ENCODE measurements at regions not wholly inside any gene's neighbourhood (a gene's known extent, or its start where the extent isn't known, plus 50 kb on each side); places are given as distances from the start of the nearest gene placed in this dataset.

DNA sequence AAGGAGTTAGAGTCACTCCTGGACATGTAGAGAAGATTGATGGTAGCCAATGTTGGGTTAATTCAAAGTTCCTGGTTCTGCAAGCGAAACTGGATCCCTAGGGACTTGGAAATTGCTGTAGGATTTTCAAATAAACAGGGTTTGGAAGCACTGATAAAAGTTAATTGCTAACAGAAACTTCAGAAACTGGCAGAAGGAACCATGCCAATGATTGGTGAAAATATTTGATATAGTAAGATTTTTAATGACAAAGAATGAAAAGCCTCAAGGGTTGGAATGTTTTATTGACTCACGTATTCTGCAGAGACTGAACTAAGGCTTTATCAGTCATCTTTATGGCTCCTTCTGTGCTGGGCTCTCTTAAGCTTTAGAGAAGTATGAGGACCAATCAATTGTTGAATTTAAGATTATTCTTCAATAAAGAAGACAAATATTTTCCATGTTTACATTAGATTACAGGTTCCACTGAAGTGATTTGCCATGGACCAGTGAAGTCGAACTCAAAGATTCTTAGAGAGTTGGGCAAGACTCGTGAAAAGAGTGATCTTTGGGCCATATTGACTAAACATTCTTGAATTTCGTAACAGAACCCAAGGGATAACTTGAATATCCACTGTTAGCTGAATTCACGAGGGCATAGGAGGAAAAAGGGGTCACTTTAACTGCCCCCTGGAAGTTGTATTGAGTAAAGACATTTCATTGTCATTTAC, 371.4 kb downstream of the HDGFL1 start:
- DNase-seq (no peak), ATAC-seq (no peak)
- H3K4me1 ChIP-seq, result no peaks in the 10 kb centered on the region
- intact Hi-C loops (cut with DNase I), result no loop called here
- TF ChIP-seq, protein P1, sequence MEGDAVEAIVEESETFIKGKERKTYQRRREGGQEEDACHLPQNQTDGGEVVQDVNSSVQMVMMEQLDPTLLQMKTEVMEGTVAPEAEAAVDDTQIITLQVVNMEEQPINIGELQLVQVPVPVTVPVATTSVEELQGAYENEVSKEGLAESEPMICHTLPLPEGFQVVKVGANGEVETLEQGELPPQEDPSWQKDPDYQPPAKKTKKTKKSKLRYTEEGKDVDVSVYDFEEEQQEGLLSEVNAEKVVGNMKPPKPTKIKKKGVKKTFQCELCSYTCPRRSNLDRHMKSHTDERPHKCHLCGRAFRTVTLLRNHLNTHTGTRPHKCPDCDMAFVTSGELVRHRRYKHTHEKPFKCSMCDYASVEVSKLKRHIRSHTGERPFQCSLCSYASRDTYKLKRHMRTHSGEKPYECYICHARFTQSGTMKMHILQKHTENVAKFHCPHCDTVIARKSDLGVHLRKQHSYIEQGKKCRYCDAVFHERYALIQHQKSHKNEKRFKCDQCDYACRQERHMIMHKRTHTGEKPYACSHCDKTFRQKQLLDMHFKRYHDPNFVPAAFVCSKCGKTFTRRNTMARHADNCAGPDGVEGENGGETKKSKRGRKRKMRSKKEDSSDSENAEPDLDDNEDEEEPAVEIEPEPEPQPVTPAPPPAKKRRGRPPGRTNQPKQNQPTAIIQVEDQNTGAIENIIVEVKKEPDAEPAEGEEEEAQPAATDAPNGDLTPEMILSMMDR (IDR thresholded peaks at IDR 0.05), result no peak
- H3K27ac ChIP-seq, result no peak overlapping the region
- H3K9me3 ChIP-seq, result no peaks in the 10 kb centered on the region
- no peaks in the 10 kb centered on the region for H3K36me3 ChIP-seq
- no peak overlapping the region for H3K4me3 ChIP-seq
- no peaks in the 10 kb centered on the region for H3K27me3 ChIP-seq

DNA sequence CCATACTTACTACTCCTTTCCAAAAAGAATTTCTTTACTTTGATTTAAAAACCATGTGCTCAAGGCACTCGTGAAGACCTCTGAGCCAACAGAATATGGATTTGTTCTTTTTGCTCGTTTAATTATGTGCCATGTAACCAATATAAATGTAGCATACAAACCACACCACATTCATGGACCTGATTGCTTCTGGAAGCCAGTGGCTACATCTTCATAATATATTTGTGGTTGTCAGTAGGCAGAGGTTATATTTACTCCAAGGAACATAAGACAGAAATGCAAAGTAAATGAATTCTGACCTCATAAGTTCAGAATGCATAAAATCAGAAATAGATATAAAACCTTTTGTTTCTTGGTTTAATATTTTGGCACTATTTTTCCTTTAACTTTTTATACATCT, 373.0 kb downstream of the HDGFL1 start:
- Histone ChIP-seq H3K9me3 (no peaks in the 10 kb centered on the region), H3K27ac (no peak overlapping the region), H3K36me3 (no peaks in the 10 kb centered on the region), H3K27me3 (no peaks in the 10 kb centered on the region), H3K4me3 (no peak overlapping the region), H3K4me1 (no peaks in the 10 kb centered on the region)
- intact Hi-C loops (cut with DNase I), result no loop called here
- no peak for DNase-seq
- no peak for ATAC-seq
- TF ChIP-seq, protein P1 (IDR thresholded peaks at IDR 0.05), result no peak

DNA sequence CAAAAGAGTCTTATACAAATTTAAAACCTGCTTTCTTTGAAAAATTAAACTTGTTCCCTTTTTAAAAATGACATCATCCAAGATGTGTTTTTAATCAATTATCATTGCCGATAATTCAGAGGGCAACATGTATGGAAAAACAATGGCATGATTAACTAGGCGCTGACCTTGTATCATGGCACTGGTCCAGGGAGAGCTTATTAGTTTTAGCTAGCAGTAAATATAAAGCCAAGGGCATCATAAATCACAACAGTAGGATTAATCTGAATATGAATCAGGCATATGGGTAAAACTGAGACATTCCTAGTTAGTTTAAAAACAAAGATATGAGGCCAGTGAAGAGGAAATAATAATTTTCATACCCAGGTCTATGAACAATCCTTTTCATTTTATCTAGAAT, 374.0 kb downstream of the HDGFL1 start:
- H3K4me3 ChIP-seq, result no peak overlapping the region
- H3K9me3 ChIP-seq, result no peaks in the 10 kb centered on the region
- no peak overlapping the region for H3K27ac ChIP-seq
- no peaks in the 10 kb centered on the region for H3K4me1 ChIP-seq
- intact Hi-C loops (cut with DNase I), result no loop called here
- H3K27me3 ChIP-seq, result no peaks in the 10 kb centered on the region
- TF ChIP-seq, protein P1 (IDR thresholded peaks at IDR 0.05), result no peak
- no peak for ATAC-seq
- no peak for DNase-seq
- no peaks in the 10 kb centered on the region for H3K36me3 ChIP-seq

DNA sequence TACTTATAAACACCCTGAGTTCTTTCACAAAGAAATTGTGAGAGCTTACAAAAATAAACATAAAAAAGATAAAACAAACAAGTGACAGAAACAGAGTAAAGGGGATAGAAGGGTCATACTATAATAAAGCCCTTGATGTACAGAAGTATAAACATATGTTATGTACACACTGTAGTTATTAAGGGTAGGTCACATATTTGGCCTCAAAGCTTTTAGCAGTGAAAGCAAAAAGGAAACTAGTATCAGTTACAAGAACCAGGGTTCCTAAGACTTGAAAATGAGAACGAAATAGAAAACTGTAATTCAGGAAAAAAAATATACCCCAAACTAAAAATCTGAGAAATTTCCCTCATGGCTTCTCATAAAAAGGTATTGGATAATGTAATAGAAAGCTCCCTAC, 380.6 kb downstream of the HDGFL1 start:
- Histone ChIP-seq H3K4me1 (no peaks in the 10 kb centered on the region), H3K9me3 (no peaks in the 10 kb centered on the region), H3K4me3 (no peak overlapping the region), H3K27me3 (no peaks in the 10 kb centered on the region), H3K36me3 (no peaks in the 10 kb centered on the region), H3K27ac (no peak overlapping the region)
- TF ChIP-seq, protein P1 (IDR thresholded peaks at IDR 0.05), result no peak
- intact Hi-C loops (cut with DNase I), result no loop called here
- DNase-seq (no peak), ATAC-seq (no peak)

DNA sequence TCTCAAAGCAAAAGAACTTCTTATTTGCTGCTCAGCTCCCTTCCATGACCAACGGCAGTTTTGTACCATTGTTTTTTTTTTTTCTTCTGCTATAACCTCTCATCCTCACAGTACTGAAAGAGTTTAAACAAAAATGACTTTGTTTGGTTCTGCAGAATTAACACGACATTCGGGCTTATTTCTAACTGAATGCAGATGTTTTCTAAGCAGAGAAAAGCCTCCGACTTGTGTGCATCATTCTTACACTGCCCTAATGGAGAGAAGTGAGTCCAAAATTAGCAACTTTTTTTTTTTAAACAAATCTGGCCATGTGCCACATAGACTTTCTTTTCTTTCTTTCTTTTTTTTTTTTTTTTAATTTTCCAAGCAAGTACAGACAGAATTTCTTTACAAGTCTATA, 382.7 kb downstream of the HDGFL1 start:
- H3K4me3 ChIP-seq, result no peak overlapping the region
- intact Hi-C loops (cut with DNase I), result no loop called here
- no peak for ATAC-seq
- H3K4me1 ChIP-seq, result peaks cover 8% of the 10 kb centered on the region
- H3K9me3 ChIP-seq, result no peaks in the 10 kb centered on the region
- no peak for DNase-seq
- no peaks in the 10 kb centered on the region for H3K27me3 ChIP-seq
- TF ChIP-seq, protein P1 (IDR thresholded peaks at IDR 0.05), result no peak
- H3K36me3 ChIP-seq, result no peaks in the 10 kb centered on the region
- no peak overlapping the region for H3K27ac ChIP-seq
